IMR-90 (cell line): ENCODE measurements at regions not wholly inside any gene's neighbourhood (a gene's known extent, or its start where the extent isn't known, plus 50 kb on each side); places are given as distances from the start of the nearest gene placed in this dataset.

ENCODE experiments used
- ATAC-seq: fragments of 200-7000 bp; cut with Tn5 transposase; 2 replicates; pipeline ENCODE4 v1.9.1; 2020; ENCODE audit warnings: low read depth, mild to moderate bottlenecking, moderate library complexity
- BruUV-seq: library from RNA; stranded (reverse); fragments of 400-500 nt; replicated peaks from 2 replicates; lab custom pipeline; 2021; lab: Mats Ljungman, UMichigan
- CTCF ChIA-PET: fragments of 300-600 bp; formaldehyde crosslinking; extraction: SDS; loops from one replicate; lab custom pipeline; 2021; ENCODE audit warnings: antibody characterized with exemption; lab: Yijun Ruan, JAX
- POLR2A ChIA-PET: fragments of 300-600 bp; sonication (Branson Sonifier 250); formaldehyde crosslinking; loops from one replicate; lab custom pipeline; 2022; ENCODE audit warnings: antibody characterized with exemption; ENCODE audit not compliant: unreplicated experiment; lab: Charles Lee
- DNase-seq: peaks from one replicate; pipeline ENCODE4 v3.0.0; 2013
- H2AFZ ChIP-seq: replicated peaks from 2 replicates; pipeline ENCODE3; 2013; ENCODE audit warnings: low read length, mild to moderate bottlenecking; ENCODE audit not compliant: poor library complexity
- H2AK5ac ChIP-seq: 2 replicates; pipeline ENCODE4 v1.6.1; 2013; ENCODE audit warnings: low read depth, low read length, inconsistent platforms
- H2AK9ac ChIP-seq: replicated peaks from 2 replicates; pipeline ENCODE3; 2013; ENCODE audit warnings: mild to moderate bottlenecking, low read depth, low read length, moderate library complexity; ENCODE audit not compliant: poor library complexity
- H2BK120ac ChIP-seq: 2 replicates; pipeline ENCODE4 v1.6.1; 2013; ENCODE audit warnings: low read depth, low read length, inconsistent platforms
- H2BK15ac ChIP-seq: 3 replicates; pipeline ENCODE4 v1.6.1; 2013; ENCODE audit warnings: low read depth, low read length, inconsistent platforms
- H2BK20ac ChIP-seq: 2 replicates; pipeline ENCODE4 v1.6.1; 2013; ENCODE audit warnings: low read depth, mild to moderate bottlenecking, inconsistent platforms, low read length, moderate library complexity
- H2BK5ac ChIP-seq: 2 replicates; pipeline ENCODE4 v1.6.1; 2013; ENCODE audit warnings: mild to moderate bottlenecking, low read depth, low read length, inconsistent platforms; ENCODE audit not compliant: poor library complexity, severe bottlenecking
- H3K14ac ChIP-seq: replicated peaks from 2 replicates; pipeline ENCODE4 v1.6.1; 2013; ENCODE audit warnings: low read depth, low read length, inconsistent platforms
- H3K18ac ChIP-seq: 2 replicates; pipeline ENCODE4 v1.6.1; 2013; ENCODE audit warnings: low read depth, low read length, control low read depth
- H3K23ac ChIP-seq: 2 replicates; pipeline ENCODE4 v1.6.1; 2013; ENCODE audit warnings: low read depth, low read length, inconsistent platforms
- H3K27ac ChIP-seq: 2 replicates; pipeline ENCODE4 v1.5.1; 2013; ENCODE audit warnings: mild to moderate bottlenecking, control low read depth, low read length; ENCODE audit not compliant: insufficient read depth
- H3K27me3 ChIP-seq: 2 replicates; pipeline ENCODE4 v1.6.1; 2013; ENCODE audit warnings: low read length; ENCODE audit not compliant: control insufficient read depth, insufficient read depth
- H3K36me3 ChIP-seq: 2 replicates; pipeline ENCODE4 v1.6.1; 2013; ENCODE audit warnings: low read length, mixed read lengths; ENCODE audit not compliant: control insufficient read depth, insufficient read depth
- H3K4ac ChIP-seq: 2 replicates; pipeline ENCODE4 v1.6.1; 2013; ENCODE audit warnings: low read depth, low read length, inconsistent platforms
- H3K4me1 ChIP-seq: 2 replicates; pipeline ENCODE4 v1.6.1; 2013; ENCODE audit warnings: low read length, mixed read lengths; ENCODE audit not compliant: control insufficient read depth, insufficient read depth
- H3K4me2 ChIP-seq: 2 replicates; pipeline ENCODE4 v1.6.1; 2013; ENCODE audit warnings: low read depth, mild to moderate bottlenecking, control low read depth, low read length, moderate library complexity
- H3K4me3 ChIP-seq: 2 replicates; pipeline ENCODE4 v1.5.1; 2013; ENCODE audit warnings: low read depth, mild to moderate bottlenecking, control low read depth, low read length, moderate library complexity; ENCODE audit not compliant: insufficient read depth
- H3K56ac ChIP-seq: 2 replicates; pipeline ENCODE4 v1.6.1; 2013; ENCODE audit warnings: low read length, inconsistent platforms; ENCODE audit not compliant: insufficient read depth; ENCODE audit errors: extremely low read depth
- H3K79me1 ChIP-seq, 2 experiments: 2 replicates each; pipeline ENCODE4 v1.6.1; 2013; ENCODE audit warnings: low read length in 2 of 2, inconsistent platforms in 1 of 2, low read depth in 1 of 2
- H3K9ac ChIP-seq: 2 replicates; pipeline ENCODE4 v1.6.1; 2013; ENCODE audit warnings: low read depth, low read length, control low read depth
- H3K9me1 ChIP-seq: 2 replicates; pipeline ENCODE4 v1.6.1; 2013; ENCODE audit warnings: low read length, inconsistent platforms; ENCODE audit not compliant: insufficient read depth
- H3K9me3 ChIP-seq: 2 replicates; pipeline ENCODE4 v1.6.1; 2013; ENCODE audit warnings: low read length; ENCODE audit not compliant: control insufficient read depth, insufficient read depth
- H4K20me1 ChIP-seq: 2 replicates; pipeline ENCODE4 v1.6.1; 2013; ENCODE audit warnings: low read length, inconsistent platforms; ENCODE audit not compliant: insufficient read depth
- H4K5ac ChIP-seq: 2 replicates; pipeline ENCODE4 v1.6.1; 2013; ENCODE audit warnings: mild to moderate bottlenecking, low read depth, low read length, control low read depth
- H4K8ac ChIP-seq, 2 experiments: 2 replicates each; pipeline ENCODE4 v1.6.1; 2013; ENCODE audit warnings: low read depth in 2 of 2, low read length in 2 of 2, control low read depth in 1 of 2, inconsistent platforms in 1 of 2
- H4K91ac ChIP-seq: 2 replicates; pipeline ENCODE4 v1.6.1; 2013; ENCODE audit warnings: low read depth, low read length, inconsistent platforms; ENCODE audit not compliant: insufficient read depth
- MAFK ChIP-seq: IDR thresholded peaks from 2 replicates; pipeline ENCODE4 v1.6.1; 2012; ENCODE audit warnings: low read depth, low read length, improper control_type of control experiment
- RAD21 ChIP-seq: IDR thresholded peaks from 2 replicates; pipeline ENCODE4 v1.6.1; 2012; ENCODE audit warnings: low read length, improper control_type of control experiment
- WGBS, 2 experiments: methylation state at CpG; one replicate each; pipeline versions ENCODE4 v1.1.5 to v1.1.7; 2013; ENCODE audit warnings: missing lambda C conversion rate in 2 of 2; ENCODE audit not compliant: insufficient read length in 1 of 2; ENCODE audit errors: extremely low coverage in 2 of 2; 5-methylcytosine and 5-hydroxymethylcytosine counted together
- dilution Hi-C: fragments of 300-500 bp; cut with HindIII; formaldehyde crosslinking; loops from one replicate; pipeline ENCODE4 v1.14.3; 2018; ENCODE audit warnings: low sequenced_read_pairs; ENCODE audit not compliant: unreplicated experiment
- in situ Hi-C: fragments of 300-500 bp; cut with MboI; formaldehyde crosslinking; loops from 3 replicates; pipeline ENCODE4 v1.14.3; 2019; ENCODE audit warnings: low sequenced_read_pairs, inconsistent platforms, mixed read lengths
- intact Hi-C: fragments of 100-400 bp; cut with micrococcal nuclease; formaldehyde crosslinking; loops from 2 replicates; pipeline ENCODE4 v1.10.0; 2022

DNA sequence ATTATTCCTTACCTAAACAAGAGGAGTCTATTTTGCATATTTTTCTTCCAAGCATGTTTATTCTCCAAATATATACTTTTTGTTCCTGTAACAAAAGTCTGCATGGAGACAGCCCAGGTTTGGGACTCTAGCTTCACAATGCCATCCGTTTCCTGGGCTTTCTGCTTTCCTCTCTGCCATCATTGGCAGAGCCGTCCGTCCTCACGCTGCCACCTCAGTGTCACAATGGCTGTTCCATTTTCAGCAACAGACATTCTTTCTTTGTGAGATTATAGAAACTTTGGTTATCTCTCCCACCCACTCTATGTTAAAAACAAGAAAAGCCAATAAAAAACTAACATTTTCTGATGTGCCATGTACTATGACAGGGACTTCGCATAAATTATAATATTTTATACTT lies 825.2 kb downstream of the REEP3 start:
- no TSS peak for BruUV-seq
- H3K4me3 ChIP-seq = no peak overlapping the region
- CTCF ChIA-PET = no interaction called here
- dilution Hi-C loops = no loop called here
- no peak overlapping the region for H4K5ac ChIP-seq
- no peak overlapping the region for H3K56ac ChIP-seq
- H2AK9ac ChIP-seq = no peak overlapping the region
- H3K4ac ChIP-seq = no peak overlapping the region
- H2BK20ac ChIP-seq = no peak overlapping the region
- no peak overlapping the region for H3K9ac ChIP-seq
- H4K8ac ChIP-seq = no peak overlapping the region
- TF ChIP-seq MAFK (no peak), RAD21 (no peak)
- no peak overlapping the region for H2AFZ ChIP-seq
- intact Hi-C loops = no loop called here
- ATAC-seq (no peak), DNase-seq (no peak)
- no peaks in the 10 kb centered on the region for H3K4me1 ChIP-seq
- no peak overlapping the region for H3K4me2 ChIP-seq
- in situ Hi-C loops = no loop called here
- H2BK120ac ChIP-seq = no peak overlapping the region
- no peak overlapping the region for H3K27ac ChIP-seq
- no peak overlapping the region for H4K91ac ChIP-seq
- H2BK5ac ChIP-seq = no peak overlapping the region
- H3K9me3 ChIP-seq = no peaks in the 10 kb centered on the region
- no peak overlapping the region for H3K14ac ChIP-seq
- no peak overlapping the region for H3K23ac ChIP-seq
- H3K36me3 ChIP-seq = no peaks in the 10 kb centered on the region
- no peaks in the 10 kb centered on the region for H4K20me1 ChIP-seq
- no peak overlapping the region for H2AK5ac ChIP-seq
- POLR2A ChIA-PET = no interaction called here
- H3K18ac ChIP-seq = no peak overlapping the region
- H2BK15ac ChIP-seq = no peak overlapping the region
- no peaks in the 10 kb centered on the region for H3K79me1 ChIP-seq
- H3K9me1 ChIP-seq = no peaks in the 10 kb centered on the region
- no peaks in the 10 kb centered on the region for H3K27me3 ChIP-seq
- WGBS, 2 experiments = 0% methylated on average over 1 of the region's 5 CpGs; no CpG with 5 or more reads in 1 of the 2 experiments
